ENCODE measurements at regions not wholly inside any gene's neighbourhood (a gene's known extent, or its start where the extent isn't known, plus 50 kb on each side); places are given as distances from the start of the nearest gene placed in this dataset.
"Not testable (repeated sequence)": the region's sequence is repeated elsewhere in the genome, so short reads cannot be mapped to it uniquely, and the experiment has no call there.

- DNase-seq, result not testable (repeated sequence)
Observed at GRCh38 chr7:55699450-55699842, 127.1 kb upstream of the VOPP1 start.

GRCh38 chr7:55698607-55699449, 126.5 kb upstream of the VOPP1 start:
- DNase-seq, result peak; percentile 67 to 68

DNA sequence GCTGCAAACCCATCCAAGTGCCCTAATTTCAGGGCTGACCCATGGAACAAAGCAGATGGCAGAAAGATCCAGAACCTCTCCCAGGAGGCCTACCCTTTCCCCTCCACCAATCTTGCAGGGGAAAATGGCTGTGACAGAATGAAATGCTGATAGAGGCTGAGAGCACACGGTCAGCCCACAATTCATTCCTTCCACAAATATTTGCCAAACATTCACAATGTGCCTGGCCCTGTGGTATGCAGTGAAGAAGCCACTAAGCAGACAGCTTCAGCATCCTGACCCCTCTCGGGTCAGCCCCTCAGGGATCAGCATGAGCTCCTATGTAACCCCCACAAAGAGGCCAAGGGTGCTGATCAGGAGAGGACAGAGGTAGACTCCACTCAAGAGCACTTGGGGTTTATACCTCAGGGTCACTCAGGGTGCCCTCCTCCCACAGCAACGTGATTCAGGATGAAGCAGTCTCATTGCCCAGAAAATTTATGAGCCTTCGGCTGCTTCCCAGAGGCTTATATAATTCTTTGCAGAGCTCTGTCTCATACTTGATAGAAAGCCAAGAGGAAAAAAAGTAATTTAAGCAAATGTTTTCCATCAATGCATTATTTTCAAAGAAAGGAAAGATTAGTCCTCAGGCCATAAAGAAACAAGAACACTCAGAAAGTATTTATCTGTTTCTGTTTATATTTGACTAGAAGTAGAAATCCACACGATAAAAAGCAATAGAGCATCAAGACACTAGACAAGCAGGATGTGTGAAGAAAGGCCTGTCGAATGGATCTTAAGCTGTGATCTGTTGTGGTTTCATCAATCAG, 123.8 kb upstream of the VOPP1 start:
- not testable (repeated sequence) for DNase-seq

GRCh38 chr7:55694484-55694883, 122.2 kb upstream of the VOPP1 start:
- DNase-seq, result not testable (repeated sequence)

DNA sequence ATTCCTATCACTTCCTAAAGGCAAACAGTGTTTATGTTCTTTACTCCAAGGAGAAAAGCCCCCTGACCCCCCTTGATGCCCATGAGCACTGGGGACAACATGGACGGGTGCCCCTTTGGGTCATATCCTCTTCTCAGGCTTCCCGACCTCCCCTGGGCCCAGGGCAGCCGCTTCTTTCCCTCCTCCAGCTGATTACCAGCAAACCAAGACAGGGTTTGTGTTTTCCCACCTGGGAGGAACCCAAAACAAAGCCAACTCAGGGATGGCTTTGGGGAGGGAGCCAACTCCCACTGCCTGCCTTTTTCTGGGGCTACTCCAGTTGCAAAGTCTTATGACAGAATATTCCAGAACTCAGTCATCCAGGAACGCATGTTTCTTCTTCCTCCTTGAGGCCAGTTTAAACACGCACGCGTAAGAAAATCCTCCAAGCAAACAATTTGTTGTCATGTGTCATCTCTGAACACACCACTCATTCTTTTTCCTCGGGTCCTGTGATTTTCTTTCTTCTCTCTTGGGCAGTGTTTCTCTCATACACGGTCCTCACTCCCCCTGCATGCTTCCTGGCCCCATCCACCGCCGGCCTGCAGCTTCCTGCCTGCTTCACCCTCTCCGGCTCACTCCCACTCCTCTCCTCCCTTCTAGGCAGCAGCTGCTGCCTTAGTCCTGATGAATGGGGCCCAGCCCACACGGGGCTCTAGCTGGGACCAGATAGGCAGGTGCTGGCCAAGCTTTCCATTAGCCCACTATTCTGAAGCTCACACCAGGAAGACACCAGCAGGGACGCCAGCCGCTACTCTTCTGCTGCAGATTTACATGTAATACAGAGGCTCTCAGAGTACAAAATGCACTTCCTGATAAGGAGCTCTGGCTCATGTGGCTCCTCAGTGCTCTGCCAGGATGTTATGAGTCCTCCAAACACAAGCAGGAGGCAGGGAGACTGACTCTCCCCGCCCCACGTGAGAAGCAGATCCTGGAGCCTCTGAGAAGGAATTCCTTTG, 116.7 kb upstream of the VOPP1 start:
- DNase-seq, result peak in 1 of 2 experiments; percentile 53

DNA sequence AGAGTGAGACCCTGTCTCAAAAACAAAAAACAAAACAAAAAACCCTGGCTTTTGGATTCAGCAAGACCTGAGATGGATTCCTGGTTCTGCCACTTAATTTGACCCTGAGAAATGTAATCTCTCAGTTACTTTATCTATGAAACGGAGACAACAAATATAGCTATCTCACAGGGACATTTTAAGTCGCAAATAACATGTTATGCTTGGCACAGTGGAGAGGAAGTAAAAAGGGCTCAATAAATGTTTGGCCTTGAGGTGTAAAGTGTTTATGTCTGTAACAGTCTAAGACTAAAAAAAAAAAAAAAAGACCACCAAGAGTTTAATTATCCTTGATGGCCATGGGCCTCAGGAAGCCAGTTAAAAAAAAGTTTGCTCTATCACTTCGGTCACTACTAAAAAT, 116.0 kb upstream of the VOPP1 start:
- DNase-seq, result not testable (repeated sequence)

GRCh38 chr7:55687252-55687651, 115.0 kb upstream of the VOPP1 start:
- DNase-seq, result not testable (repeated sequence)

DNA sequence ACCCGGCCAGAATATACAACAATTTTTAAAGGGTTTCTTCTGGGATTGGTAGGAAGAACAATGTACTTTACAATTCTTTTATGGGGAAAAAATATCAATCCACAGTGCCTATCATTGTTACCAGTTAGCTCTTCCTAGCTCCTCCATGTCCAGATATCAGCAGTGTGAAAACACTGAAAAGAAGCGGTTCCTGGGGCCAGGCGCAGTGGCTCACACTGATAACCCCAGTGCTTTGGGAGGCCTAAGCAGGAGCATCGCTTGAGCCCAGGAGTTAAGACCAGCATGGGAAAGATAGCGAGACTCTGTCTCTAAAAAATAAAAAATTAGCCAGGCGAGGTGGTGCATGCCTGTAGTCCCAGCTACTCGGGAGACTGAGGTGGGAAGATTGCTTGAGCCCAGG, 114.5 kb upstream of the VOPP1 start:
- DNase-seq, result not testable (repeated sequence)

DNA sequence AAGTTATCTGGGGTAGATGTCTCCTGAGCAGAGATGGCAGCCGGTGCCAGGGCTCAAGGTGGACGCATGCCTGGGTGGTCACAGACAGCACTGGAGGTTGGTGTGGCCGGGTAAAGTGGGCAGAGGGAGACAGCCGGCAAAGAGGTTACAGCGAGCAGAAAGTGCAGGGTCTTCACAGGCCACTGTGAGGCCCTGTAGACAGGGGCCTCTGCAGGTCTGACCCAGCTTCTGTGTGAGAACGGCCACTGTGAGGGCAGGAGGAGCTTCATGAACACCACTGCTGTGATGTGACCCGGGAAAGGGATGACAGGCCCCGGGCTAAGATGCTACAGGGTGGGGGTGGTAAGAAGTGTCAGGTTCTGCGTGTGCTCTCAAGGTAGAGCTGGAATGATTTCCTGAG, 111.2 kb upstream of the VOPP1 start:
- not testable (repeated sequence) for DNase-seq

- not testable (repeated sequence) for DNase-seq
Observed at GRCh38 chr7:55675589-55675988, 103.3 kb upstream of the VOPP1 start.

- DNase-seq, result not testable (repeated sequence)
Observed at GRCh38 chr7:55673525-55673924, 101.2 kb upstream of the VOPP1 start.

GRCh38 chr7:55672084-55672483, 99.8 kb upstream of the VOPP1 start:
- DNase-seq, result not testable (repeated sequence)

DNA sequence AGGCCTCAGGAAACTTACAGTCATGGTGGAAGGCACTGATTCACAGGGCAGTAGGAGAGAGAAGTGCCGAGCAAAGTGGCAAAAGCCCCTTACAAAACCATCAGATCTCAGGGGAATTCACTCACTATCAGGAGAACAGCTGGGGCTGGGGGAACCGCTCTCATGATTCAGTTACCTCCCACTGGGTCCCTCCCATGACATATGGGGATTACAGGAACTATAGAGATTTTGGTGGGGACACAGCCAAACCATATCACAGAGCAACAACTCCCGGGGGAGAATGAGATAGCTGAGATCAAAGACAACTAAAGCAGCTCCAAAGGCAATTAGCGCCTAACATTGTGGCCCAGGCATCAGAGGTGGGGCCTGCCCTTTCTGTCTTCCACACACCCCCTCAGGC, 85.4 kb upstream of the VOPP1 start:
- DNase-seq, result no peak

DNA sequence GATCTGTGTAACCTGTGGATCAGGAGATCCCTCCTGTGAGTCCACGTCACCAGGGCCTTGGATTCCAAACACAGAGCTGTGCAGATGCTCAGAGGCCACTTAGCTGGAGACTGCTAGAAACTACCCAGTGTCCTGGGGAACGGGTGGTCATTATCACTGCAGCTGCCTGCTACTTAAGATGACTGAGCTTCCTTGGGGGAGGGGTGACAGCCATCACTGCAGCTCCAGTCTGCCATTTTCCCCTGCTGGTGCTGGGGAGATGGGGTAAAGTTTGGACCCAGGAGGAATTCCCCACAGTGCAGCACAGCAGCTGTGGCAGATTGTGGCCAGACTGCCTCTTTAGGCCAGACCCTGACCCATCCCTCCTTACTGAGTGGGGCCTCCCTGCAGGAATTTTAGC, 78.8 kb upstream of the VOPP1 start:
- DNase-seq, result no peak

DNA sequence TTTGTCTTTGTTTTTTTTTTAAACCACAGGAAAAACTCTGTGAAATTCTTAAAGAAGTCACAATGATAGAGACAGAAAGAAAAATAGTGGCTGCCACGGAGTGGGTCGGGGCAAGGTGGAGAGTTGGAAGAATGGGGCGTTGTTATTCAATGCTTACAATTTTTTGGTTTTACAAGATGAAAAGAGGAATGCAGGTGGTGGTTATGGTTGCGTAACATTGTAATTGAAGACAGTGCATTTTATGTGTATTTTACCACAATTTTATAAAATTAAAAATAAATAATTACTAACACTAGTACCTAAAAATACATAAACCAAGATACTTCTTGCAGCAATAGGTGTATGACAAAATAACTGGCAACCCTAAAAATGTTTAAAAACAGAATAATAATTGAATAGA, 76.9 kb upstream of the VOPP1 start:
- no peak for DNase-seq

DNA sequence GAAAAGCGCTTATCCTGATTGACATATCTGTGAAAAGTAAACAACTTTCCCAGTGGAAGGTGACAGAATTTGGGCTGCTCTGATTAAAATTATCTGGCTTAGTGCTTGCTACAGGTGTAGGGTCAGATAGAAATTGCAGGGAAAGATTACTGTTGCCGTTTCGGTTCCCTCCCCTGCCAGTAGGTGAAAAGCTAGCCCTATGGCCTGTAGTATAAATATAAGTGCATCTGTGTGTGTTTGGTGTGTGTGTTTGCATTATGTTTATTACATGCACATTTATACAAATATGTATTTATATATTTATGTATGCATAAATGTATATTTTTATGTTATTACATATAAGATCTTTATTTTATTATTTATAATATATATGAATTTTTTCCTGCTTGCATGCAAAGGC, 72.3 kb upstream of the VOPP1 start:
- no peak for DNase-seq

DNA sequence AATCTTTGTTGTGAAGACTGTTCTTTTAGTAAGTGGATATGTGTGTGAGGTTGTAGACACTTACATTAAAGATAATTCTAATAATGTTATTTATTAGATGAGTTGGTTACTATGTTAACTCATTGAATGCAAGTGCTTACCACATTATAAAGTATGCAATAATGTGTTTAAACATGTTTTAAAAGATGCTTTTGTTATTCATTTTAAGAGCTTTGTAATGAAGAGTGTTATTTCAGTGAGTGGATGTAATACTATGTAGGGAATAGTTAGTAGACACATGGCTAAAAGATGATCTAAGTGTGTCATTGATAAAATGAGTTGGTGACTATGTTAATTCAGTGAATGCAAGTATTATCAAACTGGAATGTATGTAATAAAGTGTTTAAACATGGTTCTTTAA, 70.0 kb upstream of the VOPP1 start:
- DNase-seq, result no peak

DNA sequence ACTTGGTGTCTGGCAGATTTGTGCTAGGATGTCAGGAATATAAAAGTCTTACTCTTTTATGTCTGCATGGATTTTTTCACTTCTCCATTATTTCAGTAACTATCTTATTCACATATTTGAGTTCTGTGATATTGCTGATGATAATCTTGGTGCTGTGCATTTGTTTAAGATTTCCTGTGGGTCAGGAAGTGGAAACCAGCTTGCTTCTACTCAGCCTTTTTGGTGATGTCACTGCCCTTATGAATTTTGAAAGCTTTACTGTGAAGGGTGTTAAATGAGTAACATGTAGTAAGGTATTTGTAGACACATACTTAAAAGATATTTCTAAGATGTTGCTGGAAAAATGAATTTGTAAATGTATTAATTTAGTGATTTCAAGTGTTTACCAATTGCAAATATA, 69.5 kb upstream of the VOPP1 start:
- no peak for DNase-seq

DNA sequence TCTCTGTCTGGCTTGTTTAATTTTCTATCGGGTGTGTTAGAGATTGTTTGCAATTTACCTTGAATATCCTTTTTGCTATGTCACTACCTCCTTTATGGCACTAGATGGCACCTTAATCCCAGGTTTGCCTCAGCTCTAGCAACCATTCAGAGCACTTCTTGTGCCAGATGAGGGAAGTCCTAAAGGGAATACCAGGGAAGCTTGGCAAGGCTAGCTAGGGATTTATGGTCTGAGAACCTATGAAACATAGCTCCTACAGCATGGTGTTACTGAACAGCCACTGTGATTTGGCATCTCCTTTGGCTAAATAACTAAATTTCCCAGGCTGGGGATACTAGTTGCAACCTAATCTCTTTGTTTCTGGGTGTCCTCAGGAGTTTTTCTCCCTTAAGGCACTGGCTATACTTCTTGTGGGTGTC, 69.0 kb upstream of the VOPP1 start:
- peak; percentile 68 to 86 for DNase-seq

- DNase-seq, result no peak
Observed at GRCh38 chr7:55639640-55640039, 67.3 kb upstream of the VOPP1 start.

DNA sequence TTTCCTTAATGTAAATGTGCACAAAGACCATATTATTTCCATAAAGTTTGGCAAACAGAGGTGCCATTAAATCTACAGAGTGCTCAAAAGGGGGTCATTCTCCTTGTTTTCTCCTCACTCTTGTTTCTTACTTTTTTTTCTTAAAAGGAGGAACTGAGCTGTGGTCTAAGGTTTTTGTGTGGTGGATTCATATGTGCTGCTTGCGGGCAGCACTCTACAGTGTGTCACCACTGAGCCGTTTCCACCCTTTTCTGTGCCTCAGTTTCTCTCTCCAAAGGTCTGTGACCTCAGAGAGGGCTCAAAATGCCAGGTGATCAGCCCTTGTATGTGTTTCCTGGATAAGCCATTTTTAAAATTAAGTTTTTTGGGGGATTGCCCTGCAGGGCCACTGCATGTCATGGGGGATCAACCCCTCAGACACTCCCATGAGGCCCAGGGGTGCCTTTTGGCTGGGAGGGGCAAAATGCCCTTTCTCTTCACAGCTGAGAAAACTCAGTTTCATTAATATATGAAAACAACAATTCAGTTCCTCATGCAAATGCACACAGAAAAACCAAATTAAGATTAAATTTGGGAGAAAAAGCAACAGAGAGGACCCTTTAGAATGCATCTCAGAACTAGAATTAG, 56.9 kb upstream of the VOPP1 start:
- DNase-seq, result no peak

DNA sequence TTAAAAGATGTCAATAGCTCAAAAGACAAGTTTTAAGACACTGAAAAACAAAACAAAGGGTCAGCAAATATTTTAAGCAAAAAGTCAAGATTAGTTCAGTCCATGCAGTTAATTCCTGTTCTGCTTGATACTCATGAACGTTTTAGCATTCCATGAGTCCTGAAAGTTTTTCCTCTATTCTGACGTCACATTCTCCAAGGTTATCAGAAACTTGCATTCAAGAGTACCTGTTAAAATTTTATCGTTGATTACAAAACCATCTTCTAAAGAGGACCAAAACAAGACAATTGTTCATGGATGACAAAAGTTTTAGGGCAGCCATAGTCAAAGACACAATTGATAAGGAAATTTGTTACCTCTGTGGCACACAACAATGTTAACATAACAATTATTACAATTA, 52.5 kb upstream of the VOPP1 start:
- DNase-seq, result no peak
